ENCODE measurements at regions not wholly inside any gene's neighbourhood (a gene's known extent, or its start where the extent isn't known, plus 50 kb on each side); places are given as distances from the start of the nearest gene placed in this dataset.

- DNase-seq: no peak
Observed at GRCh38 chr6:56345376-56345995, 98.1 kb upstream of the COL21A1 start.

- no peak for DNase-seq
Observed at GRCh38 chr6:56343295-56343694, 95.9 kb upstream of the COL21A1 start.

- no peak for DNase-seq
Observed at GRCh38 chr6:56339524-56339923, 92.1 kb upstream of the COL21A1 start.

- DNase-seq: no peak
Observed at GRCh38 chr6:56335726-56336125, 88.3 kb upstream of the COL21A1 start.

GRCh38 chr6:56334937-56335336 is 87.6 kb upstream of the COL21A1 start:
- DNase-seq: no peak

- DNase-seq: no peak
Observed at GRCh38 chr6:56329271-56330050, 82.1 kb upstream of the COL21A1 start.

- DNase-seq: no peak
Observed at GRCh38 chr6:56328728-56329090, 81.3 kb upstream of the COL21A1 start.

GRCh38 chr6:56327946-56328727 is 80.8 kb upstream of the COL21A1 start:
- no peak for DNase-seq

- no peak for DNase-seq
Observed at GRCh38 chr6:56324396-56324795, 77.0 kb upstream of the COL21A1 start.

GRCh38 chr6:56318851-56319250 is 71.5 kb upstream of the COL21A1 start:
- no peak for DNase-seq

- peak; percentile 21 to 25 for DNase-seq
Observed at GRCh38 chr6:56314683-56315523, 67.5 kb upstream of the COL21A1 start.

GRCh38 chr6:56311533-56312448 is 64.4 kb upstream of the COL21A1 start:
- DNase-seq: no peak

- no peak for DNase-seq
Observed at GRCh38 chr6:56311061-56311460, 63.7 kb upstream of the COL21A1 start.

GRCh38 chr6:56310241-56310640 is 62.9 kb upstream of the COL21A1 start:
- no peak for DNase-seq

GRCh38 chr6:56299916-56300315 is 52.5 kb upstream of the COL21A1 start:
- no peak for DNase-seq

- no peak for DNase-seq
Observed at GRCh38 chr6:56297022-56297989, 49.9 kb upstream of the COL21A1 start.

Data from SHP77 (cell line).